ENCODE measurements at regions not wholly inside any gene's neighbourhood (a gene's known extent, or its start where the extent isn't known, plus 50 kb on each side); places are given as distances from the start of the nearest gene placed in this dataset.

- TF ChIP-seq SP1 (IDR thresholded peaks at IDR 0.05) (no peak), TARDBP (IDR thresholded peaks at IDR 0.05) (no peak)
Measured at GRCh38 chr20:17866234-17867001, 102.2 kb downstream of the SNX5 start.

Measured in HEK293T (cell line).